ENCODE measurements at regions not wholly inside any gene's neighbourhood (a gene's known extent, or its start where the extent isn't known, plus 50 kb on each side); places are given as distances from the start of the nearest gene placed in this dataset.

DNA sequence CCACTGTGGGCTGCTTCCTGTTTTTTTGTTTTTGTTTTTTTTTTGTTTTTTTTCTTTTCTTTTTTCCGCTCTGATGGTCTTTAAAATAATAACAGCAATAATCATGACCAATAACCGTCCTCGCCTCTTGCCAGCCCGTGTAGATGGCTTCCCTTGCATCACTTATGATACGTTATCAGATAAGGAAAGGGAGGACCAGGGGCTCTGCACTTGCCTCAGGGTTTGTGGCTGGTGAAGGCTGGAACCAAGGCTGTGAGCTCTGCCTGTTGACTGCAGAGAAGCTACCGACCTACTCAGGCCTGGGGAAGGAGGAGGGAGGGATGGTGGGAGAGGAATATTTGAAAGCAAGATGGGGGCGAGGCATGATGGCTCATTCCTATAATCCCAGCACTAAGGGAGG lies 114.0 kb upstream of the SDK2 start:
- no peak for DNase-seq

DNA sequence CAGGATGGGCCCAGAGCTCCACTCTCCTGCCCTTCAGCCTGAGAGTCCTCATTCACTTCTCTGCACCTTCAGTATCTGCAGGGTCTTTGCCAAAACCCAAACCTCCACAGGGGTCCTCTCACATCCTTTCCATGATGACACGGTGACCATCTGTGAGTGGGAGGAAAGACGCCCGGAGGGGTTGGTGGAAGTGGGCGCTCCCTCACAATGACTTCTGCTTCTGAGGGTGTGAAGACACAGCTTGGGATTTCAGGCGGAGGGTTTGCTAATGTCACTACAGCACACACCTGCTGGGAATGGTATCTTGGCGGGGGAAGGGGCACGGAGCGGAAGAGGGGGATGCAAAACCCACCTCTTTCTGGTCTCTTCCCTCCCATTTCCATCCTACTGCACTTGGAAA lies 115.1 kb upstream of the SDK2 start:
- DNase-seq = no peak

DNA sequence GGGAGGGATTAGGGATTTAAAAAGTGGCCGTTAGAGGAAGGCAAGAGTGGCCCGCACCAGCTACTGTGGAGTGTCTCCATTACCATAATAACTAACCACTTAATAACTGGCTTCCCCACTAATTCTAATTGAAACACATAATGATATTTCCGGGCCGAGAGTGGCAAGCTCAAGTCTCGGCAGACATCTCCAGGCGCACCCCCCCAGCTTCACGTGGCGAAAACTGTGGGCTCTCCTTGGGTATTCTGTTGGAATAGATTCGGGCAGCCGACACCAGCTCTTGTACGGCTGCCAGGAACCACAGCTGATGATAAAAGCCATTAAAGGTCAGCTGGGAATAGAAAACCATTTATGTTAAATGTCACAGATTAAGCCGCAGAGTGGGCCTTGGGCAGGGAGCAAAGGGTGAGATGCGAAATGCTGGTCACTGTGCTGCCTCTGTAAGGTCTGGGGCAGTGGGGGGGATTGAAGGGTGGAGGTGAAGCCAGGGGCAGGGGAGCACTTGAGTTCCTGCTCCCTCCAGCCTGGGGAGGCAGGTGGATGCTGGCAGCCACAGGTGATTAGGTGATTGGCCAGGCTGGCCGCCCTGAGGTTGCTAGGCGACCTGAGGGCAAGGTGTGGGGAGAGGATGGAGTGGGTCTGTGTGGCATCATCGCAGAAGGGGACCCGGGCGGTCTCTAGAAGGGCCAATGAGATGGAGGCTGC lies 115.6 kb upstream of the SDK2 start:
- no peak for DNase-seq

DNA sequence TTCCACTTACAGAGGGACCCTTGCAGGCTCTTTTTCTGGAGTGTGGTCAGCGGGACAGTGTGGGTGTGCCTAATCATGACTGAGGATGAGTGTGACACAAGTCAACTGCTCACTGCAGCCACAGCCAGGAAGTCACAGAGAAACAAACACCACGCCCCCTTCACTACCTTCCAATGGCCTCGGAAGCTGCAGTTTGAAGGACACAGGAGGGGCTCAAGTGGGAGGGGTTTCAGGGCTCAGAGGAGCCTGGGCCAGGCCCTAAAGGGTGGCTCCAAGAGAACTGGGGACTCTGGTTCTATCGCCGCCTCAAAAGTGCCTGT lies 116.2 kb upstream of the SDK2 start:
- DNase-seq = no peak

DNA sequence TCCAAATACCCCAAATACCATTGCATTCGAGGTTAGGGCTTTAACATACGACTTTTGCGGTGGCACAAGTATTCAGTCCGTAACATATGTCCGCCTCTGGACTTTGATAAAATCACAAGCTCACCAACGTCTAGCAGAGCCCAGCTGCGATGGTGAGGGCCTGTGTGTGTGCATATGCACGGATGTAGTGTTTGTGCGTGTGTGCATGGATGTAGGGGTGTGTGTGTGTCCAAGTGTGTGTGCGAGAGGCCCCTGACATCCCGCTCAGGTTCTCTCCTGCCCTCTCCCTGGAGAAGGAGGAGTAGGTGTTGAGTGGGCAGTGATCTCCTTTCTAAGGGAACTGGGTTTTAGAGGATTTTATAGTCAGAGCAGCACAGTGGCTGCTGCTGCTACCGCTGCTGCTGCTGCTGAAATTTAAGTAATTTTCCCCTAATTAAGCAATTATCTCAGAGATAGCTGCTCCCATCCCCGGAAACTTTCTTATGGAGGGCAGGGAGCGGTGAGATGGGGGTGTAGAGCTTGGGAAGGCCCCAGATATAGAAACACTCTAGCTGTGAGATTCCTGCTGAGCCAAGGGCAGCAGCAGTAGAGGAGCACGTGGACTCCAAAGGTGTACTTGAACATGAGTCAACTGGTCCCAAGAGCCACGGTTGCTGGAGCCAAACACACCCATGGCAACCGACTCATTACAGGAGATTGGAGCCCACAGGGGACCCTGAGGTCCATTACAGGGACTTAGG lies 121.7 kb upstream of the SDK2 start:
- DNase-seq = no peak

DNA sequence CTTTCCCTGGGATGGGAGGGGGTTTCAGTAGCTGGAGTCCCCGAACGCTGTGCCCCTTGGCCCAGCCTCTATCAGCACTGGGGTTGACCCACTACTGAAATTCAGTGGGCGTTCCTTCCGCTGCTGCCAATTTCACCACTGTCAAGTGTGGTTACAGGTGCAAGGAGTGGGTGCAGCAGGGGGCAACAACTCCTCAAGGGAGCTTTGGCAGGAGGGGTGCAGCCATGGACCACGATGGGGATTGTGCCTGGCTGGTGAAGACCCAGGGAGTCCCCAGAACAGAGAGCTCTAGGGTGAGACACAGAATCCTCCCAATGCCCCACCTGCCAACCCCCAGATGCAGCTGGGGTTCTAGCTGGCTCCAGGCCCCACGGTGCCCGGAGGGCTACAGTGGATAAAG lies 123.5 kb upstream of the SDK2 start:
- DNase-seq = no peak

DNA sequence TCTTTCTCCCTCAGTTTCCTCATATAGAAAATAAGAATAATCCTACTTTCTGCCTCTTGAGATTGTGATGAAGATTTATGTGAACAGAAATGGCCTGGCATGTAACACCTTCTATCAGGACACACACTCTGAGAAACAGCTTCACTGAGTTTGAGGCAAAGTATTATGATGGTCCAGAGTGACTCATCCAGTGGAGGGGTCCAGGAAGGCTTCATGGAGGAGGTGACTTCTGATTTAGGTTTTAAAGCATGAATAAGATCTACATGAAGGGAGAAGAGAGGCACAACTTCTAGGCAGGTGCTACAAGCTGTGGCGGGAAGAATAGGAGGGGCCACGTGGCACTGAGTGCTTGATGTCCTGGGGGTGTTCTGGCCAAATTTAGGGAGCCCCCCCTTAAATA lies 124.4 kb upstream of the SDK2 start:
- DNase-seq = no peak

DNA sequence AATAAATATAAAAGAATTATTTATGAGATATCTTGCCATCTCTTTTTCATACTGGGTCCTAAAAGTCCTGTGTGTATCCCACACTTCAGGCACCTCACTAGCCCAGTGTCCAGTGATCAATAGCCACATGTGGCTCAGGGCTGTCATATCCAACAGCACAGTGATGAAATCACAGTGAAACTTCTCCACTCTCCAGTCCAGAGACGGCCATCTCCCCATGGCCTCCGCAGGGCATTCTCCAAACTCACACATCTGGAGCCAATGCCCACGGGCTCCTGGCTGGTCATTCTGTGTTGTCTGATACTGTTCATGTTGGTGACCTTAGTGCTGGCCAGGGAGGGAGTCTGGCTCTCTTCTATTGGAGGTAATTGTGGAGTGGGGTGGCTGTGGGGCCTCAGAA lies 125.2 kb upstream of the SDK2 start:
- no peak for DNase-seq

DNA sequence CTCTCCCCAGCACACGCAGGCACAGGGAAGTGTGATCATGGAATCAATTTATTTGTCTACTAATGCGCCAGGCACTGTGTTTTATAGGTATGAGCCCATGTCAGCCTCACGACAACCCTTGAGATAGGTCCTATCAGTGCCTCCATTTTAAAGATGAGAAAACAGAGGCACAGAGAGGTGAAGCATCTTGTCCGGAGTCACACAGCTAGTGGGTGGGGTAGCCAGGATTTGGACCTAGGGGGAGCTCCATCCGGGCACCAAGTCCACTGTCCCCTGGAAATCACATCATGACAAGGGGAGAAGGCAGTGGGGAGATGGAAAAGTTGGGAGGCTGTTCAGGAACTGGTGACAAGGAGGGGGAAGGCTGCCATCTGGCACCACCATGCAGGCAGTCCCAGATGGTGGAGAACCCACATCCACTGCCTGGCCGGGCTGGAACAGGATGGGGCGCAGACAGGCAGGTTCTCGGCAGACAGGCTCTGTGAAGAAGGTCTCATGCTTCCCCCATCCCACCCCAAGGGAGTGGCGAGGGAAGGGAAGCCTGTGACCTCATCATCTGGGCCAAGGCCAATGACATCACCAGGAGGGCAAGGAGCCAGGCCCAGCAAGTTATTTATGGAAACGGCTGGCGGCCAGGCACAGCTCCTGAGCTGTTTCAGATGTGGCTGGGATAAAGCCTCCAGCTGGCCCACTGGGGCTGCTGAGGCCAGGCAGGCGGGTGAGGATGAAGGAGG lies 126.0 kb upstream of the SDK2 start:
- DNase-seq = no peak

DNA sequence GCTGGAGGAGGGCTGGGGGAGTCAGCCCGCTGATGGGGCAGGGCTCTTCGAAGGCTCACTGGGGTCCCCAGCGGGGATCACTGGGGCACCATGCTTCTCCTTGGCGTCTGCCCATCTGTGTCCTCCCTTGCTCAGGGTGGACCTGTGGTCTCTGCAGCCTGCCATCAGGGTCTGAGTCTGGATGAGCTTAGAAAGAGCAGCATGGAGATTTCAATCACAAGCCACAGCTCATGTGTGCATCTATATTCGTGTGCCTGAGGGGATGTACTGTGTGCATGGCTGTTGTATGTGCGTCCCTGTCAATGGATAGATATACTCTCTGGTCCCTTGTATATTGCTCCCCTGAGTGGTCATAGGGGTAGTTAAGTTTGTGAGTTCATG lies 126.6 kb upstream of the SDK2 start:
- DNase-seq = no peak

DNA sequence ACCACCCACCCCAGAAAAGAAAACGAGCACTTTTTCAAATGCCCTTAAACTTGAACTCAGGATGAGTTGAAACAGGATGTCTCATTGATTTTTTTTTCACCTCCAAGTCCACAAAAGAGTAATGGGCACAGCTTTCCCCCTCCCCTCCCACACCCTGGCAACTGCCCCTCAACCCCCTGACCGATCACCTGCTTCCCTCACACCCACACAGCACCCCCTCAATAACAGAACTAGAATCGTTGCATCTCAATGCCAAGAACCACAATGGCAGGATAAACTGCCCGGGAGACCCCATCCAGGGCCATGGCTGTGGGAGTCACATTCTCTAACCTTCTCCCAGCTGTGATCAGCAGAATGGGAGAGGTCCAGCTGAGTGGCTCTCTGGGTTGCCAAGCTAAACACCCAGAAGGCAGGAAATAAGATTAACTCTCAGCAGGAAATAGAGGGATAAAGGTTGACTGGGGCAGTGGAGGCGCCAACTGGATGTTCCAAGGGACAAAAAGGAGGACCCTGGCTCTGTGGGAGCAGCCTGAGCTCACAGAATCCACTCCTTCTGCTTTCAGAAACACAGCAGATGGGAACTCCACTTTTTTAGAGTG lies 128.0 kb upstream of the SDK2 start:
- no peak for DNase-seq

DNA sequence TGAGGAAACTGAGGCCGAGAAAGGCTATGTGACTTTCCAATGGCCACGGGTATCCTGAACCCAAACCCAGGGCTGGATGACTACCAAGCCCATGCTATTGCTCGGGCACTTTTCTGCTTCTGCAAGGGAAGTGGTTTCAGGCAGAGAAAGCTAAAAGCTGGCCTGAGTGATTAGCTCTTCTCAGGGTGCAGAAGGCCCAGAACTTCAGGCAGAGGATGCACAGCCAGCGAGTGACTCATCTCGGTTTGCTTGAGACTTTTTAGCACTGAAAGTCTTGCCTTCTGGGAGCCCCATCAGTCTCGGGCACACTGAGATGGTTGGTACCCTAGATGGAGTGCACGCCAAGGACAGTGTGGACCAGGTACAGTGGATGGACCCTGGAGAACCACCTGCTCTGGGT lies 129.5 kb upstream of the SDK2 start:
- DNase-seq = no peak

DNA sequence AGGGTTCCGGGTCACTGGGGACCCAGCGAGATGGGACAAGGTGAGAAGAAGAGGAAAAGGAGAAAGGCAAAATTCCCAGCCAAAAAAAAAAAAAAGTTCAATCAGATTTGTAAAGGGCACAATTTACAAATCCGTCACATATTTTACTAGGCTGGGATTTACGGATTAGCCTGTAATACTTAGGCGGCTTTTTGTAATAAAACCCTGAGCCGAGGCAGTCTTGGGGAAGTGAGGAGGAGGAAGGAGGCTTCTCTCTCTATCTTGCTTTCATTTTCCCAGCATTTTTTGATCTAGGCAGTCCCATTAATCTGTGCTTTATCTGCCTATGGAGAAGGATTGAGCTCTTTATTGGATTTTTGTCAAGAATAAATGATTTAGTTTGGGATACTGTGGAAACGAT lies 130.6 kb upstream of the SDK2 start:
- DNase-seq = no peak

DNA sequence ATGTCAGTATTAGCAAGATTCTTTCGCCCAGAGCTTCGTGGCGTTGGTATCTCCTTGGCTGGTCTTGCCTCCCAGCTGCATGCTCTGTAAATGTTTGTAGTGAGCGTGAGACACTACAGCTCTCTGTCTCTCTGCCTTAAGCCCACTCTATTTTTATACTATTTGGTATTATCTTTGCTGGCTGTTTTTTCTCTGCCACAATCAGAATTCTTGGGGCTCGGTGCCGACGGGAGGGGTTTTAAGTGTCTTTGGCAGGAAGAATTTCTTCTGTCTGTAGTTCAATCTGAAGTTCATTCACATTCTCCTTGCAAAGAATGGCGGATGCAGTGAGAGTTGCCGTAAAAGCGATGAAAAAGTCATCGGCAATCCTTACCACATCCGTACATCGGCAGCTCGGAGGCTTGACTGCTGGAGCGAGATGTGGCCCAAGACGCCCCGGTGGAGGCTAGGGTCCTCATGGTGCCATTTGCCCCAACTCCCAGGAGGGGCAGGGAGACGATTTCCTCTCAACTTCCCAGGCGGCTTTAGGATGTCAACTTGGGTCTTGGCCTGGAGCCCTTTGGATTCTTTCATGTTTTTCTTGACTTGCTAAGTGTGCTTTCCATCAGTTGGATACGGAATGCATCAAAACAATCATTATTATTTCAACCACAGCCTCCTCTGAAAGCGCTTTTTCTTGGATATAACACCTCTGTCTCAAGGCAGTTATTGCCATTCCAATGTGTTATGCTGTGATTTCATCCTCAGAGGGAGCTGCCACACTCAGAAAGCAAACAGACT lies 132.3 kb upstream of the SDK2 start:
- DNase-seq = no peak

DNA sequence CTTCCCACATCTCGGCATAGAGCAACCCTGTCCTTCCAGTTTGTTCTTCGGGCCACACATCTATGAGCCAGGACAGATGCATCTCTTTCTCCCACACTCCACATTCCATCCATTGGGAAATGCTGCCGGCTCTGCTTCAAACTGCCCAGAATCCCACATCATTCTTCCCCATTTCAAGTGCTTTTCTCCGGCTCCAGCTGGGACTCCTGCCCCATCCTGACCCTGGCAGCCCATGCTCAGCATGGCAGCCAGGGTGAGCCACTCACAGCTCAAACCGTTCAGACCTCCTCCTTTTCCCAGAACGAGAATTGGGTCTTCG lies 132.8 kb upstream of the SDK2 start:
- DNase-seq = no peak

DNA sequence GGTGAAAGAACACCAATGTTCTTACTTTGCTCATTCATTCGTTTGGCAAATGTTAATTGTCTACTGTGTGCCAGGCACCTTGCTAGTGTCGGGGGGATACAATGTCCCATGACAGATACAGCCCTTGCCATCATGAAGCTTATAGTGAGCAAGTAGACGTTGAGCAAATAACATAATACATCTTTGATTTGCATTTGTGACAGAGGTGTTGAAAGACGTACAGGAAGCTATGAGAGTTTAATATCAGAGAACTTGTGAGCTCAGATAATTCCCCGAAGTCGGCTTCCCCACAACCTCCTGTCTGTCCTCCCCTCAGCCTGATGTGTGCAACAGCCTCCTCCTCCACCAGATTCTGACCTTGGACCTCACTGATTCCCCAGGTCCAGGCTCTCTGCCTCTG lies 138.0 kb upstream of the SDK2 start:
- DNase-seq = peak in 1 of 6 experiments; percentile 7

DNA sequence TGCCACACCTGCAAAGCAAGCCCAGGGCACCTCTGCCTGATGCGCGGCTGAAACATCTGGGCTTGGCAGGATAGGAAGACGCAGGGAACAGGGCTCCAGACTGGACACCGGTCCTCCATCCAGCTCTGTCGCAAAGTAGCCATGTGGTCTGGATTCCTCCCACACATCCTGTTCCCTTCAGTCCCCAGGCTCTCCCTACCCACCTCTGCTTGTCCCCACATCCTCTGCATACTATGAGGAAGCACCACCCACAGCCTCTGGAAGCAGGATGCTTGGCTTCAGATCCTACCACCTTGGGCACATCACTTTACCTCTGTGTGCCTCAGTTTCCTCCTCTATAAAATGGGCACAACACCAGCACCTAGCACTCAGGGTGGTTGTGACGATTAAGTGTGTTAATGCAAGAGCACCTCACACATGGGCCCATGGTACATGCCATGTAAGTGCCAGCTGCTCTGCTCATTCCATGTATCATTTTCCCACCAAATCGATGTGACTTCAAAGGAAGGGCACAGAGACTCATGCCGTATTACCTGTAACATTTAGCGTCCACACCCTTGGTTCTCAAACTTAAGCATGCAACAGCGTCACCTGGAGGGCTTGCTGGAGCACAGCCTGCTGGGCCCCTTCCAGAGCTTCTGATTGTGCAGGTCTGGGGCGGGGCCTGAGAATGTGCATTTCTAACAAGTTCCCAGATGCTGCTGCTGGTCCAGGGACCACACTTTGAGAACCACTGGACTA lies 138.6 kb upstream of the SDK2 start:
- no peak for DNase-seq

DNA sequence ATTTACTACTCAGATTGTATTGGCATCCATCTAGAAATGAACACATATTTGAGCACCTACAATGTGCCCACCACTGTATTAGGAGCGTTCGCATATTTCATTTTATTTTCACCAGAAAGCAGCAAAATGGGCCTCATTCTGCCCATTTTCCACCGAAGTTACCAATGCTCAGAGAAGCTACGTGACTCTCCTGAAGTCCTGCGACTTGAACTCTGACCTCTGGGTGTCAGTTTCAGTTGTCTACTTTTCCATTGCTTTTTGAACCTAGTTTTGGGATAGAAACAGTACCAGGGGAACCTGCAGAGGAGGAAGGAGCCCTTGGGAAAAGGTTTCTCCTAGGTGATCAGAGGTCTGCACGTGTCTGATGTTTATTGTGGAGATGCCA lies 139.1 kb upstream of the SDK2 start:
- DNase-seq = no peak

DNA sequence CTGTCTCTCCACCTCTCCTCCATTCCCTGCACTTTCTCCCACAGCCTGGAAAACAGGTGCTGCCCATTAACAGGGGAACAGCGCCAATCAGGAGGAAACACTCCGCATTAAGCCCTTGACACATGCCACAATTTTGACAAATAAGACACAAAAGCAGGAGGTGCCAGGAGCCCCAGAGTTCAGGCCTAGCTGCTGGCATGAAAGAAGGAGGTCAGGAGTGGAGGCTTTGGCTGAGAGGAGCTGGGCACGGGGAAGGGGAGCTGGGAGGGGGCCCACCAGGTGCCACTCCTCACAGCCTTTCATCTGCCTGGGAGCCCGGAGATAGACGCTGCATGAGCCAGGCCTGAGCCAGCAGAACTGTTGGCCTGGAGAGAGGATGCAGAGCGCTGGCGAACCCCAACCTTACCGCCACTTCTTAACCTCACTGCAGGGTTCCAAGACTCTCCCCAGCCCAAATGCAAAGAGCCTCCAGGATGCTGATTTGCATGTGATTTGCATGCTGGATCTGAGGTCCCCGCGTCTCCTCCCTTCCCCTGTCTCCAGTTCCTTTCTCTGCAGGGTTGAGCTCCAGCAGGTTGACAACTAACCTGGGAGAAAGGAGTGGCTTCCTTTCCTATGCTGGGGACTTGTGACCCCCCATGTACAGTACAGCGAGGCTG lies 139.8 kb upstream of the SDK2 start:
- no peak for DNase-seq

DNA sequence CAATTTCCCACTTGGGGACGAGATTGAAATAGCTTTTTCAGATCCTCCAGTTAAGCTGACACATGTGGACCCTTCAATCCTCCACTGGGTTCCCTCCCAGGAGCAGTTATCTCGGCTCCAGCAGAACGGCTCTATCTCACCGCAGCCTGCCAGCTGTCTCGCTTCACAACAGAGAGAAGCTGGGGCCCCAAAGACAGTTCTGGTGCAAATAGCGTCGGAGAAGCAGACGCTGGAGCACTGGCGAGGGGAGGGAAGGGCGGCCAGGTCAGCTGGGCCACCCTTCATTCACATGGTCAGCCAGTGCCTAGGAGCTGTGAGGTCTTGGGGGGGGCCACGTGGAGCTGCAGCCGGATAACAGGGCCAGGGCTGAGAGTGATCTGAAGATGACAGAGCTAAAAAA lies 141.3 kb upstream of the SDK2 start:
- no peak for DNase-seq

DNA sequence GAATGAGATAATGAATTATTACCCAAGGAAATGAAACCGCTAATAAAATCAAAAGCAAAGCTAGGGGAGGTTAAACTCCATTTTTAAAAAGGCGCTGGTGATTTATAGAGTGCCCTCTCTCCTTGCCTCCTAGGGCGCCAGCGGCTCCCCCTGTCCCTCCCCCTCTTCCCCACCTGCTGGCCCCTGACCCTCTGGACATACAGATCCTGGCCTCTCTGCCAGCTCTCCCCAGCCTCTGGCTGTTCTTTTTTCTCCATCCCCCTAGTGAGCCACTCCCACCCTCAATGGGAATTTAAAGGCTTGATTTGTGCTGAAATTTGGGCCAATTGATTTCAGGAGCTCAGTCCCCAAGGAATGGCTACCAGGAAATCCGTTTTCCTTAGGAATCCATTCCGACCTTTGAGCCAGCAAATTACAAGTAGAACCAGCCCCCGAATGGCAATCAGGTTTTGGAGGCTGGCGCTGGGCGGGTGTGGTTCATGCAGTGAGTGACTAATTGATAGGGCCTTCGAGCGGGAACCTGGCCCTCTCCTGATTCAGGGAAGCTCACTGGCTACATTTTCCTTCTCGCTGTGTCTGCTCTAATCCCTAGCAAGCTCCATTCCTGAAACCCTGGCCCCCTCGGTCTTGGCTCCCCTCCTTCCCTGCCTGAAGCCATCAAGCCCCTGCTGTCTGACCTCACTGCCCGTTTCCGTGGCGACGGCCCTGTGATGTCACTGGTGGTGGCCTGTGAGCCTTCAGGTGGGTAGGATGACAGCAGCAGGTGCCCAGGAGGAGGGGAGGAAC lies 141.9 kb upstream of the SDK2 start:
- no peak for DNase-seq
